H1 (cell line): ENCODE measurements at regions not wholly inside any gene's neighbourhood (a gene's known extent, or its start where the extent isn't known, plus 50 kb on each side); places are given as distances from the start of the nearest gene placed in this dataset.

Experiments used
- CTCF ChIA-PET: fragments of 300-600 bp; sonication (Branson Sonifier 250); formaldehyde crosslinking; loops from one replicate; lab custom pipeline; 2021; ENCODE audit not compliant: partially characterized antibody; lab: Charles Lee
- POLR2A ChIA-PET: fragments of 300-600 bp; sonication (Branson Sonifier 250); formaldehyde crosslinking; loops from one replicate; lab custom pipeline; 2021; ENCODE audit warnings: inconsistent platforms; ENCODE audit not compliant: partially characterized antibody; lab: Charles Lee
- DNase-seq, 2 experiments: peaks; one replicate each; pipeline versions ENCODE4 v3.0.0 to v3.0.0-alpha.2; 2010 to 2022; ENCODE audit warnings: low spot score in 2 of 2, low read depth in 1 of 2, mixed read lengths in 1 of 2
- FAIRE-seq: peaks from 2 replicates; lab custom pipeline; 2011; peaks lifted over from hg19 to GRCh38; lab: Jason Lieb, UNC
- H2AFZ ChIP-seq: 2 replicates; pipeline ENCODE4 v1.8.1; 2012; ENCODE audit warnings: low read length, inconsistent platforms
- H2AK5ac ChIP-seq: 2 replicates; pipeline ENCODE4 v1.6.1; 2013; ENCODE audit warnings: low read depth, low read length
- H2BK120ac ChIP-seq: replicated peaks from 2 replicates; pipeline ENCODE3; 2013; ENCODE audit warnings: low read depth, low read length, inconsistent platforms
- H2BK12ac ChIP-seq: 2 replicates; pipeline ENCODE4 v1.6.1; 2013; ENCODE audit warnings: low read depth, low read length
- H2BK15ac ChIP-seq: 2 replicates; pipeline ENCODE4 v1.6.1; 2013; ENCODE audit warnings: low read length
- H2BK20ac ChIP-seq: 2 replicates; pipeline ENCODE4 v1.6.1; 2013; ENCODE audit warnings: low read length
- H2BK5ac ChIP-seq: 2 replicates; pipeline ENCODE4 v1.6.1; 2013; ENCODE audit warnings: low read depth, low read length
- H3K14ac ChIP-seq: 2 replicates; pipeline ENCODE4 v1.6.1; 2013; ENCODE audit warnings: inconsistent platforms; ENCODE audit not compliant: insufficient read length
- H3K18ac ChIP-seq: 2 replicates; pipeline ENCODE4 v1.6.1; 2013; ENCODE audit warnings: low read length; ENCODE audit errors: extremely low read depth
- H3K23ac ChIP-seq: 2 replicates; pipeline ENCODE4 v1.6.1; 2013; ENCODE audit warnings: inconsistent platforms; ENCODE audit not compliant: insufficient read length
- H3K23me2 ChIP-seq: 2 replicates; pipeline ENCODE4 v1.6.1; 2013; ENCODE audit warnings: low read depth, low read length
- H3K27ac ChIP-seq: 2 replicates; pipeline ENCODE4 v1.6.1; 2011; ENCODE audit warnings: low read depth, low read length, inconsistent platforms
- H3K27me3 ChIP-seq, 4 experiments: replicated peaks in 1 of 4; 1 replicate in 1 of 4; 2 replicates in 3 of 4; pipeline versions ENCODE4 v1.6.1 to v1.8.1; 2011 to 2013; ENCODE audit warnings: low read length in 3 of 4, mild to moderate bottlenecking in 3 of 4, inconsistent platforms in 2 of 4, mixed read lengths in 2 of 4, moderate library complexity in 1 of 4; ENCODE audit not compliant: control insufficient read depth in 3 of 4, insufficient read depth in 3 of 4; ENCODE audit errors: extremely low read depth in 1 of 4
- H3K36me3 ChIP-seq, 4 experiments: 2 replicates each; pipeline versions ENCODE4 v1.6.1 to v1.8.1; 2011 to 2013; ENCODE audit warnings: mild to moderate bottlenecking in 4 of 4, low read length in 3 of 4, moderate library complexity in 2 of 4, control low read depth in 1 of 4, inconsistent platforms in 1 of 4; ENCODE audit not compliant: insufficient read depth in 4 of 4, control insufficient read depth in 2 of 4
- H3K4ac ChIP-seq: replicated peaks from 2 replicates; pipeline ENCODE3; 2013; ENCODE audit warnings: low read length, low read depth, mixed read lengths, inconsistent platforms; ENCODE audit not compliant: insufficient read length
- H3K4me1 ChIP-seq, 4 experiments: replicated peaks in 1 of 4; 1 replicate in 1 of 4; 2 replicates in 3 of 4; pipeline versions ENCODE4 v1.6.1 to v1.8.1; 2011 to 2013; ENCODE audit warnings: low read length in 3 of 4, inconsistent platforms in 2 of 4, mixed read lengths in 1 of 4; ENCODE audit not compliant: insufficient read depth in 4 of 4, control insufficient read depth in 3 of 4
- H3K4me2 ChIP-seq, 2 experiments: 2 replicates each; pipeline versions ENCODE4 v1.6.1 to v1.8.1; 2011 to 2013; ENCODE audit warnings: low read depth in 2 of 2, low read length in 2 of 2, control low read depth in 1 of 2, inconsistent platforms in 1 of 2, mild to moderate bottlenecking in 1 of 2; ENCODE audit not compliant: insufficient read depth in 1 of 2
- H3K4me3 ChIP-seq, 4 experiments: fragments of 200-600, 300-600 bp in 1 of 4; sonication (generic), shearing (Covaris generic), sonication (Bioruptor Twin) in 1 of 4; 2 replicates each; pipeline versions ENCODE4 v1.5.1 to v1.8.1; 2011 to 2016; ENCODE audit warnings: low read length in 4 of 4, low read depth in 3 of 4, control low read depth in 2 of 4, inconsistent platforms in 2 of 4, mild to moderate bottlenecking in 2 of 4, mixed read lengths in 1 of 4, moderate library complexity in 1 of 4; ENCODE audit not compliant: insufficient read depth in 2 of 4; ENCODE audit errors: extremely low read depth in 1 of 4
- H3K56ac ChIP-seq: replicated peaks from 2 replicates; pipeline ENCODE3; 2013; ENCODE audit warnings: low read depth, mild to moderate bottlenecking, mixed read lengths, low read length, inconsistent platforms; ENCODE audit not compliant: insufficient read length
- H3K79me1 ChIP-seq: 2 replicates; pipeline ENCODE4 v1.6.1; 2013; ENCODE audit warnings: low read depth, low read length, control low read depth
- H3K79me2 ChIP-seq, 2 experiments: 2 replicates each; pipeline versions ENCODE4 v1.6.1 to v1.8.1; 2012 to 2013; ENCODE audit warnings: low read length in 2 of 2, mild to moderate bottlenecking in 2 of 2, inconsistent platforms in 1 of 2; ENCODE audit not compliant: insufficient read depth in 2 of 2, control insufficient read depth in 1 of 2
- H3K9ac ChIP-seq, 4 experiments: replicated peaks in 1 of 4; 1 replicate in 1 of 4; 2 replicates in 3 of 4; pipeline versions ENCODE4 v1.6.1 to v1.8.1; 2011 to 2013; ENCODE audit warnings: low read depth in 3 of 4, low read length in 3 of 4, control low read depth in 2 of 4, mild to moderate bottlenecking in 2 of 4, moderate library complexity in 2 of 4, inconsistent platforms in 1 of 4; ENCODE audit errors: extremely low read depth in 1 of 4
- H3K9me3 ChIP-seq, 2 experiments: 2 replicates each; pipeline versions ENCODE4 v1.6.1 to v1.8.1; 2012 to 2013; ENCODE audit warnings: mild to moderate bottlenecking in 2 of 2, moderate library complexity in 2 of 2, control low read depth in 1 of 2, inconsistent platforms in 1 of 2, low read depth in 1 of 2, low read length in 1 of 2, mixed read lengths in 1 of 2; ENCODE audit not compliant: insufficient read depth in 2 of 2
- H4K20me1 ChIP-seq, 2 experiments: replicated peaks in 1 of 2; 2 replicates each; pipeline versions ENCODE3 to v1.8.1; 2011 to 2013; ENCODE audit warnings: inconsistent platforms in 2 of 2, low read length in 2 of 2, mild to moderate bottlenecking in 1 of 2; ENCODE audit not compliant: insufficient read depth in 2 of 2, control insufficient read depth in 1 of 2
- H4K5ac ChIP-seq: 2 replicates; pipeline ENCODE4 v1.6.1; 2013; ENCODE audit warnings: low read length, low read depth, mixed read lengths, inconsistent platforms; ENCODE audit not compliant: insufficient read length
- H4K8ac ChIP-seq: 2 replicates; pipeline ENCODE4 v1.8.0; 2013; ENCODE audit warnings: mild to moderate bottlenecking, moderate library complexity, low read length, inconsistent platforms; ENCODE audit not compliant: insufficient read depth; ENCODE audit errors: extremely low read depth
- H4K91ac ChIP-seq: replicated peaks from 2 replicates; pipeline ENCODE3; 2013; ENCODE audit warnings: low read length, mixed read lengths, inconsistent platforms; ENCODE audit not compliant: insufficient read length
- BCL11A ChIP-seq, 2 experiments: IDR thresholded peaks; one replicate each; pipeline ENCODE4 v1.6.1; 2011; ENCODE audit warnings: low read depth in 2 of 2, low read length in 2 of 2, mild to moderate bottlenecking in 2 of 2
- WGBS, 2 experiments: shearing (Covaris generic) in 1 of 2; methylation state at CpG; one replicate each; pipeline versions ENCODE4 v1.1.6 to v1.1.7; 2013 to 2015; ENCODE audit warnings: low lambda C conversion rate in 2 of 2, mixed read lengths in 2 of 2, inconsistent platforms in 1 of 2, low coverage in 1 of 2, missing lambda C conversion rate in 1 of 2; ENCODE audit not compliant: insufficient replicate concordance in 2 of 2, insufficient coverage in 1 of 2, insufficient read length in 1 of 2; ENCODE audit errors: extremely low coverage in 1 of 2, missing lambda C conversion rate in 1 of 2; 5-methylcytosine and 5-hydroxymethylcytosine counted together

GRCh38 chr2:106607371-106607770 is 120.2 kb downstream of the CD8B2 start:
- Histone ChIP-seq H3K18ac (no peak overlapping the region), H4K8ac (no peak overlapping the region), H3K9ac (no peak overlapping the region), H3K23me2 (no peaks in the 10 kb centered on the region), H2BK120ac (no peak overlapping the region), H3K79me1 (no peaks in the 10 kb centered on the region), H4K20me1 (no peaks in the 10 kb centered on the region), H3K4ac (no peak overlapping the region), H2AK5ac (no peak overlapping the region), H2AFZ (0 out of 2 replicates have a peak overlapping the region, but pooled peaks have one; percentile 17), H3K79me2 (no peaks in the 10 kb centered on the region), H2BK12ac (no peak overlapping the region), H3K4me2 (no peak overlapping the region), H3K4me1 (no peaks in the 10 kb centered on the region), H3K27me3 (no peaks in the 10 kb centered on the region), H3K27ac (no peak overlapping the region), H3K36me3 (no peaks in the 10 kb centered on the region), H4K91ac (no peak overlapping the region), H3K4me3 (no peak overlapping the region), H2BK15ac (no peak overlapping the region), H3K9me3 (peaks cover under 1 to 6% of the 10 kb centered on the region in 2 experiments; a peak in 3 of 4 replicates), H3K56ac (no peak overlapping the region), H2BK5ac (no peak overlapping the region), H3K23ac (no peak overlapping the region), H4K5ac (no peak overlapping the region), H3K14ac (no peak overlapping the region), H2BK20ac (no peak overlapping the region)
- 88% methylated on average over 1 of the region's 1 CpG; no CpG with 5 or more reads in 1 of the 2 experiments for WGBS, 2 experiments
- TF ChIP-seq BCL11A (IDR thresholded peaks at IDR 0.05; ENCODE audit: low read depth in 2 of 2, low read length in 2 of 2): no peak
- DNase-seq: no peak
- ChIA-PET CTCF (interaction anchor here (1.4 kb wide), 1 partner anchor 10 kb away, joined by 4 read pairs; no protein-coding TSS in a partner anchor), POLR2A (no interaction called here)
- no peak for FAIRE-seq
